ENCODE measurements at regions not wholly inside any gene's neighbourhood (a gene's known extent, or its start where the extent isn't known, plus 50 kb on each side); places are given as distances from the start of the nearest gene placed in this dataset.
A peak's percentile ranks its signal among the peaks of the same experiment; 100 is the strongest.

DNA sequence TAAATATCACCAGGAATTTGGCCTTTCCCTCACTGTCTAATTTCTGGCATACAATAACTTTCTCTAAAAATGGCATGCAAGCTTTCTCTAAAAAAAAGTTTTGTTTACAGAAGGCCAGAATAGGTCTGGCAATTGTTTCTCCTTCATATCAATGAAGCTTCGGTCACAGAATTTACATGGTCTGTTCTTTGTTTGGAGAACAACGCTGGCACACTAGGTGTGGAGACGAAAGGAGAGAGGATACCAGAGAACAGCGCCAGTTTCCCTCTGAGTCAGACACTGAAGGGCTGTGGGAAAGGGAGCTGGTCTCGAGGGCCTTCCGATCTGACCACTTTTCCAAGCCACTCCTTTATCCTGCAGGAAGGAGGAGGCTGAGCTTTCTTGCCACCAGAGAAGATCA is 60.1 kb upstream of the ITGA1 start:
- Histone ChIP-seq H3K4me1 (peaks cover 0 to 35% (median 7%) of the 10 kb centered on the region in 4 donors), H3K27me3 (no peaks in the 10 kb centered on the region), H3K27ac (peak overlapping the region; percentile 10 to 45), H3K4me3 (no peak overlapping the region), H3K36me3 (no peaks in the 10 kb centered on the region), H3K9me3 (no peaks in the 10 kb centered on the region)
- peak in 1 of 2 donors; percentile 23 for DNase-seq
- TF ChIP-seq, protein P1, sequence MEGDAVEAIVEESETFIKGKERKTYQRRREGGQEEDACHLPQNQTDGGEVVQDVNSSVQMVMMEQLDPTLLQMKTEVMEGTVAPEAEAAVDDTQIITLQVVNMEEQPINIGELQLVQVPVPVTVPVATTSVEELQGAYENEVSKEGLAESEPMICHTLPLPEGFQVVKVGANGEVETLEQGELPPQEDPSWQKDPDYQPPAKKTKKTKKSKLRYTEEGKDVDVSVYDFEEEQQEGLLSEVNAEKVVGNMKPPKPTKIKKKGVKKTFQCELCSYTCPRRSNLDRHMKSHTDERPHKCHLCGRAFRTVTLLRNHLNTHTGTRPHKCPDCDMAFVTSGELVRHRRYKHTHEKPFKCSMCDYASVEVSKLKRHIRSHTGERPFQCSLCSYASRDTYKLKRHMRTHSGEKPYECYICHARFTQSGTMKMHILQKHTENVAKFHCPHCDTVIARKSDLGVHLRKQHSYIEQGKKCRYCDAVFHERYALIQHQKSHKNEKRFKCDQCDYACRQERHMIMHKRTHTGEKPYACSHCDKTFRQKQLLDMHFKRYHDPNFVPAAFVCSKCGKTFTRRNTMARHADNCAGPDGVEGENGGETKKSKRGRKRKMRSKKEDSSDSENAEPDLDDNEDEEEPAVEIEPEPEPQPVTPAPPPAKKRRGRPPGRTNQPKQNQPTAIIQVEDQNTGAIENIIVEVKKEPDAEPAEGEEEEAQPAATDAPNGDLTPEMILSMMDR (IDR thresholded peaks at IDR 0.05) = no peak
- intact Hi-C loops (cut with DNase I; ENCODE audit: low total_unique reads) = no loop called here

DNA sequence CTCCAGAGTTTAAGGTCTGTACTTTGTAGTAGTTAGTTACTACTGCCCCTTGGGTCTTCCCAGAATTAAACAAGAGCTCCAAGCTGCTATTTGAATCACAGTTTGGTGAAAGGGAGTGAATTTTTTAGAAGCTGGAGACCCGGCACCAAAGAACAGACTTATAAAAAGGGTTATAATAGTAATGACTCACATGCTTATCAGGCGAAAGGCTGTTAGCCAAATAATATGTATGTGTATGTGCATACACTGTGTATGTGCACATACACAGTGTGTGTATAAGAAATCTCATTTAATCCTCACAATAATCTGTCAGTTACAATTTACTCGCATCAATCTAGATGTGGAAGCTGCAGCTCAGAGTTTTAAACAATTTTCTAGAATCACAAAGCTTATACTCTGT is 59.5 kb upstream of the ITGA1 start:
- TF ChIP-seq, protein P1 (IDR thresholded peaks at IDR 0.05) = no peak
- Histone ChIP-seq H3K27ac (peak overlapping the region; percentile 10 to 45), H3K4me1 (peaks cover 0 to 40% (median 7%) of the 10 kb centered on the region in 4 donors), H3K9me3 (no peaks in the 10 kb centered on the region), H3K4me3 (no peak overlapping the region), H3K36me3 (no peaks in the 10 kb centered on the region), H3K27me3 (no peaks in the 10 kb centered on the region)
- no peak for DNase-seq
- intact Hi-C loops (cut with DNase I; ENCODE audit: low total_unique reads) = no loop called here

DNA sequence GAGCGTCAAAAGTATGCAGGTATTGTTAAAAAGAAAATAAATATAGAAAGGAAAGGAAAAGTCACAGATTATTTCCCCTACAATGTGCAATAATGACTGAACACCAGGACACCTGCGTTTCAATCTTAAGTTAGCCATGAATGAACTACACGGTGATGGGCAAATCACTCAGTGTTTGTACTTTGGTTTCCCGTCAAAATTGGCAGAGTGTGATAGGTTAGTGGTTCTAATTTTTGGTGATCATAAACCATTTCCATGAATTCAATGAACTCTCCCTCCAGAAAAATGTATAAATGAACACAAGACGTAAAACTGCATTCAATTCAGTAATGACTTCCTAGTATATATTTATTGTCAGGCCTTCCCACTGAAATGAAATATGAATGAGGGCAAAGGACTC is 59.0 kb upstream of the ITGA1 start:
- intact Hi-C loops (cut with DNase I; ENCODE audit: low total_unique reads) = no loop called here
- Histone ChIP-seq H3K4me3 (no peak overlapping the region), H3K27me3 (no peaks in the 10 kb centered on the region), H3K36me3 (no peaks in the 10 kb centered on the region), H3K4me1 (peaks cover 0 to 45% (median 7%) of the 10 kb centered on the region in 4 donors), H3K9me3 (no peaks in the 10 kb centered on the region), H3K27ac (no peak overlapping the region)
- TF ChIP-seq, protein P1 (IDR thresholded peaks at IDR 0.05) = no peak
- no peak for DNase-seq

DNA sequence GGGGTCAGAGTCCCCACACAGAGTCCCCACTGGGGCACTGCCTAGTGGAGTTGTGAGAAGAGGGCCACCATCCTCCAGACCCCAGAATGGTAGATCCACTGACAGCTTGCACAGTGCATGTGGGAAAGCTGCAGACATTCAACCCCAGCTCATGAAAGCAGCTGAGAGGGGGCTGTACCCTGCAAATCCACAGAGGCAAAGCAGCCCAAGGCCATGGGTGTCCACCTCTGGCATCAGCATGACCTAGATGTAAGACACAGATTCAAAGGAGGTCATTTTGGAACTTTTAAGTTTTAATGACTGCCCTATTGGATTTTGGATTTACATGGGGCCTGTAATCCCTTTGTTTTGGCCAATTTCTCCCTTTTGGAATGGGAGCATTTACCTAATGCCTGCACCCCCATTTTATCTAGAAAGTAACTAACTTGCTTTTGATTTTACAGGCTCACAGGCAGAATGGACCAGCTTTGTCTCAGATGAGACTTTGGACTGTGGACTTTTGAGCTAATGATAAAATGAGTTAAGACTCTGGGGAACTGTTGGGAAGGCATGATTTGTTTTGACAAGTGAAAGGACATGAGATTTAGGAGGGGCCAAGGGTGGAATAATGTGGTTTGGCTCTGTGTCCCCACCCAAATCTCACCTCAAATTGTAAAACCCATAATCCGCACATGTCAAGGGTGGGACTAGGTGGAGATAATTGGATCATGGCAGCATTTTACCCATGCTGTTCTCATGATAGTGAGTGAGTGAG is 56.3 kb upstream of the ITGA1 start:
- H3K36me3 ChIP-seq = no peaks in the 10 kb centered on the region
- H3K9me3 ChIP-seq = no peaks in the 10 kb centered on the region
- intact Hi-C loops (cut with DNase I; ENCODE audit: low total_unique reads) = no loop called here
- peaks cover 0 to 29% (median 3%) of the 10 kb centered on the region in 4 donors for H3K4me1 ChIP-seq
- TF ChIP-seq, protein P1 (IDR thresholded peaks at IDR 0.05) = no peak
- no peak for DNase-seq
- no peaks in the 10 kb centered on the region for H3K27me3 ChIP-seq
- H3K27ac ChIP-seq = no peak overlapping the region
- H3K4me3 ChIP-seq = no peak overlapping the region

DNA sequence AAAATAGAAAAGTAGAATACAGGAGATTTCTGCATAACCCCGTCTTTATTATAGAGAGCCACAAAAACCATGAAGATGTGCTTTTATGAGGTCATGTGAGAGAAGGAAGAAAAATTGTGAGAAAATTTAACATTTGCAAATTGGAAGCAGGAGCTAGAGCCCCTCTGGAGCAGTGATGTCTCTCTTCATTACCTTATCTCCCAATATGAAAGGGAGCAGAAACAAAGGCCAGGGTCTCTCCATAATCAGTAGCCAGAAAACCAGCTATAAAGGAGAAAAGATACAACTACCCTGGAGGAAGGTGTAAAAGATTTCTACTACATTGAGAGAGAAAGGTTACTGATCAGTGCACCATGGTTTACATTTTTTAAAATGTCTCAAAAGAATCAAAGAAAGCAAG is 53.2 kb upstream of the ITGA1 start:
- intact Hi-C loops (cut with DNase I; ENCODE audit: low total_unique reads) = no loop called here
- H3K27ac ChIP-seq = no peak overlapping the region
- H3K36me3 ChIP-seq = no peaks in the 10 kb centered on the region
- DNase-seq = no peak
- TF ChIP-seq, protein P1 (IDR thresholded peaks at IDR 0.05) = no peak
- peaks cover 0 to 10% (median 0%) of the 10 kb centered on the region in 4 donors for H3K4me1 ChIP-seq
- no peaks in the 10 kb centered on the region for H3K27me3 ChIP-seq
- no peak overlapping the region for H3K4me3 ChIP-seq
- no peaks in the 10 kb centered on the region for H3K9me3 ChIP-seq

Measured in tibial artery (tissue), 4 donors.